MG63 (cell line): ENCODE measurements at regions not wholly inside any gene's neighbourhood (a gene's known extent, or its start where the extent isn't known, plus 50 kb on each side); places are given as distances from the start of the nearest gene placed in this dataset.

Experiments used
- DNase-seq: peaks from one replicate; pipeline ENCODE4 v3.0.0-alpha.2; 2020
- H3K27me3 ChIP-seq: fragments of 250-450 bp; sonication (Bioruptor Pico); 2 replicates; pipeline ENCODE4 v1.5.1; 2020; ENCODE audit warnings: mild to moderate bottlenecking, moderate library complexity
- H3K36me3 ChIP-seq: fragments of 250-450 bp; sonication (Bioruptor Pico); 2 replicates; pipeline ENCODE4 v1.5.1; 2020; ENCODE audit warnings: mild to moderate bottlenecking, moderate library complexity
- H3K4me3 ChIP-seq: fragments of 250-450 bp; sonication (Bioruptor Pico); 2 replicates; pipeline ENCODE4 v1.5.1; 2020; ENCODE audit warnings: mild to moderate bottlenecking, moderate library complexity
- H3K9me3 ChIP-seq: fragments of 250-450 bp; sonication (Bioruptor Pico); 2 replicates; pipeline ENCODE4 v1.5.1; 2020; ENCODE audit warnings: mild to moderate bottlenecking, moderate library complexity

- Histone ChIP-seq H3K9me3 (no peaks in the 10 kb centered on the region), H3K4me3 (no peak overlapping the region), H3K36me3 (no peaks in the 10 kb centered on the region), H3K27me3 (no peaks in the 10 kb centered on the region)
- no peak for DNase-seq
Observed at GRCh38 chr6:93799226-93799625, 379.9 kb upstream of the EPHA7 start.

GRCh38 chr6:93794166-93794565 is 374.8 kb upstream of the EPHA7 start:
- Histone ChIP-seq H3K36me3 (no peaks in the 10 kb centered on the region), H3K27me3 (no peaks in the 10 kb centered on the region), H3K4me3 (no peak overlapping the region), H3K9me3 (no peaks in the 10 kb centered on the region)
- DNase-seq, result no peak

- Histone ChIP-seq H3K9me3 (no peaks in the 10 kb centered on the region), H3K36me3 (no peaks in the 10 kb centered on the region), H3K4me3 (no peak overlapping the region), H3K27me3 (no peaks in the 10 kb centered on the region)
- DNase-seq, result no peak
Observed at GRCh38 chr6:93792746-93793145, 373.4 kb upstream of the EPHA7 start.

- Histone ChIP-seq H3K4me3 (no peak overlapping the region), H3K36me3 (no peaks in the 10 kb centered on the region), H3K27me3 (no peaks in the 10 kb centered on the region), H3K9me3 (no peaks in the 10 kb centered on the region)
- no peak for DNase-seq
Observed at GRCh38 chr6:93790981-93791380, 371.6 kb upstream of the EPHA7 start.

- no peaks in the 10 kb centered on the region for H3K9me3 ChIP-seq
- DNase-seq, result no peak
- no peak overlapping the region for H3K4me3 ChIP-seq
- no peaks in the 10 kb centered on the region for H3K27me3 ChIP-seq
- H3K36me3 ChIP-seq, result no peaks in the 10 kb centered on the region
Observed at GRCh38 chr6:93789532-93789931, 370.2 kb upstream of the EPHA7 start.

- Histone ChIP-seq H3K4me3 (no peak overlapping the region), H3K36me3 (no peaks in the 10 kb centered on the region), H3K9me3 (no peaks in the 10 kb centered on the region), H3K27me3 (no peaks in the 10 kb centered on the region)
- no peak for DNase-seq
Observed at GRCh38 chr6:93787841-93788240, 368.5 kb upstream of the EPHA7 start.

GRCh38 chr6:93786474-93787330 is 367.3 kb upstream of the EPHA7 start:
- peak; percentile 29 for DNase-seq
- Histone ChIP-seq H3K4me3 (no peak overlapping the region), H3K36me3 (no peaks in the 10 kb centered on the region), H3K9me3 (no peaks in the 10 kb centered on the region), H3K27me3 (no peaks in the 10 kb centered on the region)

GRCh38 chr6:93785694-93786030 is 366.3 kb upstream of the EPHA7 start:
- H3K9me3 ChIP-seq, result no peaks in the 10 kb centered on the region
- H3K4me3 ChIP-seq, result peak overlapping the region; percentile 37
- DNase-seq, result no peak
- no peaks in the 10 kb centered on the region for H3K36me3 ChIP-seq
- H3K27me3 ChIP-seq, result no peaks in the 10 kb centered on the region

GRCh38 chr6:93784794-93785693 is 365.7 kb upstream of the EPHA7 start:
- no peaks in the 10 kb centered on the region for H3K36me3 ChIP-seq
- peak; percentile 78 for DNase-seq
- no peaks in the 10 kb centered on the region for H3K27me3 ChIP-seq
- H3K9me3 ChIP-seq, result no peaks in the 10 kb centered on the region
- H3K4me3 ChIP-seq, result peak overlapping the region; percentile 37

- no peaks in the 10 kb centered on the region for H3K36me3 ChIP-seq
- H3K4me3 ChIP-seq, result no peak overlapping the region
- no peaks in the 10 kb centered on the region for H3K9me3 ChIP-seq
- no peak for DNase-seq
- no peaks in the 10 kb centered on the region for H3K27me3 ChIP-seq
Observed at GRCh38 chr6:93779086-93779841, 359.9 kb upstream of the EPHA7 start.

- DNase-seq, result no peak
- H3K9me3 ChIP-seq, result no peaks in the 10 kb centered on the region
- no peaks in the 10 kb centered on the region for H3K36me3 ChIP-seq
- no peak overlapping the region for H3K4me3 ChIP-seq
- H3K27me3 ChIP-seq, result no peaks in the 10 kb centered on the region
Observed at GRCh38 chr6:93759190-93759589, 339.8 kb upstream of the EPHA7 start.

- Histone ChIP-seq H3K9me3 (no peaks in the 10 kb centered on the region), H3K27me3 (no peaks in the 10 kb centered on the region), H3K4me3 (no peak overlapping the region), H3K36me3 (no peaks in the 10 kb centered on the region)
- DNase-seq, result no peak
Observed at GRCh38 chr6:93751969-93752368, 332.6 kb upstream of the EPHA7 start.

- Histone ChIP-seq H3K36me3 (no peaks in the 10 kb centered on the region), H3K27me3 (no peaks in the 10 kb centered on the region), H3K9me3 (no peaks in the 10 kb centered on the region), H3K4me3 (no peak overlapping the region)
- DNase-seq, result no peak
Observed at GRCh38 chr6:93749930-93750329, 330.6 kb upstream of the EPHA7 start.

- Histone ChIP-seq H3K27me3 (no peaks in the 10 kb centered on the region), H3K36me3 (no peaks in the 10 kb centered on the region), H3K9me3 (no peaks in the 10 kb centered on the region), H3K4me3 (no peak overlapping the region)
- no peak for DNase-seq
Observed at GRCh38 chr6:93749191-93749590, 329.8 kb upstream of the EPHA7 start.

- no peaks in the 10 kb centered on the region for H3K36me3 ChIP-seq
- DNase-seq, result peak; percentile 9
- no peaks in the 10 kb centered on the region for H3K27me3 ChIP-seq
- no peak overlapping the region for H3K4me3 ChIP-seq
- no peaks in the 10 kb centered on the region for H3K9me3 ChIP-seq
Observed at GRCh38 chr6:93746892-93747291, 327.5 kb upstream of the EPHA7 start.

- Histone ChIP-seq H3K9me3 (no peaks in the 10 kb centered on the region), H3K4me3 (no peak overlapping the region), H3K36me3 (no peaks in the 10 kb centered on the region), H3K27me3 (no peaks in the 10 kb centered on the region)
- DNase-seq, result no peak
Observed at GRCh38 chr6:93745306-93745705, 325.9 kb upstream of the EPHA7 start.

- Histone ChIP-seq H3K4me3 (no peak overlapping the region), H3K9me3 (no peaks in the 10 kb centered on the region), H3K36me3 (no peaks in the 10 kb centered on the region), H3K27me3 (no peaks in the 10 kb centered on the region)
- DNase-seq, result no peak
Observed at GRCh38 chr6:93735099-93735498, 315.7 kb upstream of the EPHA7 start.
